ENCODE measurements at regions not wholly inside any gene's neighbourhood (a gene's known extent, or its start where the extent isn't known, plus 50 kb on each side); places are given as distances from the start of the nearest gene placed in this dataset.
"Not testable (repeated sequence)": the region's sequence is repeated elsewhere in the genome, so short reads cannot be mapped to it uniquely, and the experiment has no call there.

DNA sequence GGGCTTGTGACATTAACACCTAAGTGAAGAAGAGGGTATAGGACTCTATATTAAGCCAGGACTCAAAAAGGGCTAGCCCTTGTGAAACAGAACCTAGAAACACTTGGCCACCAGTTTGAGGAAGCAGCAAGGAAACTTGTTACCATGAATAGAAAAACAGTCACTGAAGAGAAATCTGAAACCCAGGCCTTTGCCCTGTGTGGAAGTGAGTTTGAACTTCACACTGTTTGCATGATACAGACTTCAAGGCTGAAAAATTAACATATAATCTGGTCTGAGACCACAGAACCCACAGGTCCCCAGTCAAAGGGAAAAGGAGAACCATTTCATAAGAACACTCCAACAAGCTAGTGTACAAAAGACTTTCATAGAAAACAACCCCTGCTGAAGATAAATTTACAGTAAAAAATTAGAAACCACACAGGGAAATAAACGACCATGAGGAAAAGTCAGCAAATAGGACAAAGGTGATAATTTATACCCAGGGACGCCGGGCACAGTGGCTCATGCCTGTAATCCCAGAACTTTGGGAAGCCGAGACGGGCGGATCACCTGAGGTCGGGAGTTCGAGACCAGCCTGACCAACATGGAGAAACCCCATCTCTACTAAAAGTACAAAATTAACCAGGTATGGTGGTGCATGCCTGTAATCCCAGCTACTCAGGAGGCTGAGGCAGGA is 76.1 kb downstream of the SKIDA1 start:
- TF ChIP-seq CTCF (IDR thresholded peaks at IDR 0.05) (no peak), POLR2A (IDR thresholded peaks at IDR 0.05) (no peak)
- no peak for DNase-seq

DNA sequence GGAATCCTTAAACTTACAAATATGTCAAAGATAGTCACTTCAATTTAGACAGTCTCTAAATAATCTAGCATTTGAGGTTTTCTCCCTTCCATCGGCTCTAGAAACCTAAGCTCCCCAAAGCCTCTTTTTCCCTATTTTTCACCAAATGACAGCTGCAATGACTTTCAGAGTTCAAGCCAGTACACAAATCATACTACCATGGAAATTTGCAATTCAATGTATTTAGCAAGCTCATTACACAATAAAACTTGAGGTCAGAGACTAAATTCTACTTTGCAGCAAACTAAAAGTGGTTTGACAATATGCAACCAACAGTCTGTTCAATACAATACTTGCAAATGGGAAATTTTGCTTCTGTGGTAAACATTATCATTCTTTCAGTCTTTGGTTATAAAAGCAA is 80.3 kb downstream of the SKIDA1 start:
- H3K27me3 ChIP-seq: no peaks in the 10 kb centered on the region
- no peak overlapping the region for H3K4me3 ChIP-seq
- intact Hi-C loops (cut with DNase I; ENCODE audit: low total_unique reads): no loop called here
- no peak for DNase-seq
- WGBS, 2 donors: 77 to 86% methylated on average over 1 of the region's 1 CpG
- H3K4me1 ChIP-seq: no peaks in the 10 kb centered on the region
- no peaks in the 10 kb centered on the region for H3K36me3 ChIP-seq (ENCODE audit: low read depth, missing control alignments)
- TF ChIP-seq POLR2A (IDR thresholded peaks at IDR 0.05): no peak
- TF ChIP-seq CTCF (IDR thresholded peaks at IDR 0.05): no peak
- no peaks in the 10 kb centered on the region for H3K9me3 ChIP-seq
- no peak overlapping the region for H3K27ac ChIP-seq

More for the DNA sequence above, 76.1 kb downstream of the SKIDA1 start:
- Histone ChIP-seq H3K36me3 (ENCODE audit: low read depth, missing control alignments) (no peaks in the 10 kb centered on the region), H3K4me1 (no peaks in the 10 kb centered on the region), H3K9me3 (no peaks in the 10 kb centered on the region), H3K27me3 (no peaks in the 10 kb centered on the region), H3K27ac (no peak overlapping the region), H3K4me3 (no peak overlapping the region)
- intact Hi-C loops (cut with DNase I; ENCODE audit: low total_unique reads): no loop called here
- WGBS, 2 donors: 90 to 95% methylated on average over 8 of the region's 8 CpGs

GRCh38 chr10:21441625-21442024 is 83.9 kb downstream of the SKIDA1 start:
- intact Hi-C loops (cut with DNase I; ENCODE audit: low total_unique reads): no loop called here
- Histone ChIP-seq H3K27ac (no peak overlapping the region), H3K36me3 (ENCODE audit: low read depth, missing control alignments) (no peaks in the 10 kb centered on the region), H3K9me3 (no peaks in the 10 kb centered on the region), H3K4me1 (no peaks in the 10 kb centered on the region), H3K4me3 (no peak overlapping the region), H3K27me3 (no peaks in the 10 kb centered on the region)
- no peak for DNase-seq
- WGBS, 2 donors: 80 to 93% methylated on average over 2 of the region's 2 CpGs
- no peak for TF ChIP-seq POLR2A (IDR thresholded peaks at IDR 0.05)
- TF ChIP-seq CTCF (IDR thresholded peaks at IDR 0.05): no peak

DNA sequence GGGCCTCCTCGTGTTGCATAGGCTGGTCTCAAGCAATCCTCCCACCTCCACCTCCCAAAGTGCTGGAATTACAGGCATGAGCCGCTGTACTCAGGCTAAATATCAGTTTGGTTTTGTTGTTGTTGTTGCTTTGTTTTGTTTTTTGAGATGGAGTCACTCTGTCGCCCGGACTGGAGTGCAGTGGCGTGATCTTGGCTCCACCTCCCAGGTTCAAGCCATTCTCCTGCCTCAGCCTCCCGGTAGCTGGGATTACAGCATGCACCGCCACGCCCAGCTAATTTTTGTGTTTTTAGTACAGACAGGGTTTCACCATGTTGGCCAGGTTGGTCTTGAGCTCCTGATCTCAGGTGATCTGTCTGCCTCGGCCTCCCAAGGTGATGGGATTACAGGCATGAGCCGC is 86.6 kb downstream of the SKIDA1 start:
- H3K4me3 ChIP-seq; H3K36me3 ChIP-seq (ENCODE audit: low read depth, missing control alignments); H3K27ac ChIP-seq; H3K9me3 ChIP-seq; H3K27me3 ChIP-seq; intact Hi-C loops (cut with DNase I; ENCODE audit: low total_unique reads); DNase-seq; H3K4me1 ChIP-seq: not testable (repeated sequence)
- 78% methylated on average over 10 of the region's 10 CpGs for WGBS, 2 donors

- intact Hi-C loops (cut with DNase I; ENCODE audit: low total_unique reads): no loop called here
- H3K4me3 ChIP-seq: no peak overlapping the region
- no peak overlapping the region for H3K27ac ChIP-seq
- TF ChIP-seq CTCF (IDR thresholded peaks at IDR 0.05) (no peak), POLR2A (IDR thresholded peaks at IDR 0.05) (no peak)
- no peak for DNase-seq
- H3K36me3 ChIP-seq (ENCODE audit: low read depth, missing control alignments): no peaks in the 10 kb centered on the region
- 92 to 93% methylated on average over 8 of the region's 8 CpGs for WGBS, 2 donors
- no peaks in the 10 kb centered on the region for H3K27me3 ChIP-seq
- H3K4me1 ChIP-seq: no peaks in the 10 kb centered on the region
- no peaks in the 10 kb centered on the region for H3K9me3 ChIP-seq
Measured at GRCh38 chr10:21437770-21438382, 87.6 kb downstream of the SKIDA1 start.
